DND-41 (cell line): ENCODE measurements at regions not wholly inside any gene's neighbourhood (a gene's known extent, or its start where the extent isn't known, plus 50 kb on each side); places are given as distances from the start of the nearest gene placed in this dataset.
A peak's percentile ranks its signal among the peaks of the same experiment; 100 is the strongest.

Source experiments
- ATAC-seq: fragments of 200-7000 bp; cut with Tn5 transposase; 3 replicates; pipeline ENCODE4 v1.9.1; 2021; ENCODE audit warnings: low read depth; ENCODE audit not compliant: insufficient read depth
- DNase-seq: peaks from one replicate; pipeline ENCODE4 v3.0.0-alpha.2; 2020
- H2AFZ ChIP-seq: 2 replicates; pipeline ENCODE4 v1.6.0; 2012; ENCODE audit warnings: low read depth, low read length
- H3K27ac ChIP-seq: 2 replicates; pipeline ENCODE4 v1.5.1; 2012; ENCODE audit warnings: low read length, inconsistent platforms
- H3K27me3 ChIP-seq: fragments of 200-600 bp; sonication (generic); 2 replicates; pipeline ENCODE4 v1.6.0; 2012; ENCODE audit warnings: low read length, mild to moderate bottlenecking, inconsistent platforms; ENCODE audit not compliant: insufficient read depth, poor library complexity
- H3K36me3 ChIP-seq: 2 replicates; pipeline ENCODE4 v1.5.1; 2012; ENCODE audit warnings: low read length, inconsistent platforms; ENCODE audit not compliant: insufficient read depth
- H3K4me1 ChIP-seq: 2 replicates; pipeline ENCODE4 v1.5.1; 2012; ENCODE audit warnings: mild to moderate bottlenecking, low read length; ENCODE audit not compliant: insufficient read depth
- H3K4me2 ChIP-seq: 2 replicates; pipeline ENCODE4 v1.6.0; 2012; ENCODE audit warnings: mild to moderate bottlenecking, moderate library complexity, low read length, inconsistent platforms; ENCODE audit not compliant: insufficient read depth
- H3K4me3 ChIP-seq, 2 experiments: fragments of 200-600 bp in 1 of 2; shearing (Covaris generic) in 1 of 2; 2 replicates each; pipeline ENCODE4 v1.5.1; 2012 to 2016; ENCODE audit warnings: inconsistent platforms in 2 of 2, low read length in 2 of 2, mild to moderate bottlenecking in 2 of 2, low read depth in 1 of 2, moderate library complexity in 1 of 2
- H3K79me2 ChIP-seq: 2 replicates; pipeline ENCODE4 v1.6.0; 2012; ENCODE audit warnings: low read length, inconsistent platforms; ENCODE audit not compliant: insufficient read depth
- H3K9ac ChIP-seq: 2 replicates; pipeline ENCODE4 v1.6.0; 2012; ENCODE audit warnings: low read depth, mild to moderate bottlenecking, inconsistent platforms, low read length, moderate library complexity
- H3K9me3 ChIP-seq: 2 replicates; pipeline ENCODE4 v1.5.1; 2012; ENCODE audit warnings: low read length, moderate library complexity, mild to moderate bottlenecking, inconsistent platforms; ENCODE audit not compliant: insufficient read depth, severe bottlenecking
- H4K20me1 ChIP-seq: 2 replicates; pipeline ENCODE4 v1.6.0; 2012; ENCODE audit warnings: low read length; ENCODE audit not compliant: insufficient read depth
- EZH2 ChIP-seq: IDR thresholded peaks from 3 replicates; pipeline ENCODE4 v1.6.1; 2012; ENCODE audit warnings: borderline replicate concordance, low read depth, mild to moderate bottlenecking, moderate library complexity, low read length, inconsistent platforms; ENCODE audit not compliant: severe bottlenecking
- TF ChIP-seq, protein P1 (sequence below): IDR thresholded peaks from 2 replicates; pipeline ENCODE4 v1.5.1; 2012; ENCODE audit warnings: borderline replicate concordance, low read length, moderate library complexity, mild to moderate bottlenecking; ENCODE audit not compliant: poor library complexity, severe bottlenecking; ENCODE audit errors: extremely low read depth

DNA sequence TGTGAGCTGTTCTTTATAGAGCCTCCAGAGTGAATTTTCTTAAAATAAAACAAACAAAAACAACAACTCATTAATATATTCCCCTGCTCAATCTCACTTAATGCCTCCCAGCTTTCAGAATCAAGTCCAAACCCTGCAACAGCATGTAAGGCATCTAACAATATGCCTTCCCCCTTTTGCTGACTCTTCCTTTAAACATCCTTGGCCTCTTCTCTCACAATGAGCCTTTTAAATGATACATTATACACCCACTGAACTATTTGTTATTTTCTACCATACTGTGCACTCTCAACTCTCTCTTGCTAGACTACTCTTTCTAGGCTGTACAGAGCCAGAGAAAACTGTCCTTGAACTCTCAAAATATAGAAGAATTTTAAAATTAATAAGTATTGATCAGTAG lies 115.2 kb upstream of the SNX7 start:
- H3K9ac ChIP-seq: no peak overlapping the region
- no peak for ATAC-seq

DNA sequence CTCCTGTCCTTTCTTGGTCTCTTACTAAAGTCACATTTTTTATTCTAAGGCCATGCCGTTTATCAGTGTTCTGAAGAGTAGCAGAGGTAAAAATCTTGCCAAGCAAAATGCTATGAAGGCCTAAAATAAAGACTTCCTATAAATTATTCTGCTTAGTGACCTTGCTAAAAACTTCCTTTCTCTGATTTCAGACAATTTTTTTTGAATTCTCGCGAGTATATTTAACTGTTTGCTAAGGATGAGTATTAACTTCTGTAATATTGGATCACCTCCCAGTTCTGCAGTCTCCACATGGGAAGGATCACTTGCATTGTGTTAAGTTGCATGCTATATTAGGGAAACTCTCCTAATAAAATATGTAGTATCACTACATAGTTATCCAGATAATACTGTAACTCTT lies 123.4 kb upstream of the SNX7 start:
- no peak overlapping the region for H3K4me3 ChIP-seq
- H3K4me2 ChIP-seq: no peak overlapping the region
- no peak overlapping the region for H3K9ac ChIP-seq
- no peak overlapping the region for H2AFZ ChIP-seq
- H3K36me3 ChIP-seq: no peaks in the 10 kb centered on the region
- H3K27me3 ChIP-seq: no peaks in the 10 kb centered on the region
- H3K79me2 ChIP-seq: no peaks in the 10 kb centered on the region
- peaks cover 4% of the 10 kb centered on the region for H3K9me3 ChIP-seq
- no peak for ATAC-seq
- DNase-seq: no peak
- no peaks in the 10 kb centered on the region for H4K20me1 ChIP-seq
- no peaks in the 10 kb centered on the region for H3K4me1 ChIP-seq
- TF ChIP-seq, protein P1, sequence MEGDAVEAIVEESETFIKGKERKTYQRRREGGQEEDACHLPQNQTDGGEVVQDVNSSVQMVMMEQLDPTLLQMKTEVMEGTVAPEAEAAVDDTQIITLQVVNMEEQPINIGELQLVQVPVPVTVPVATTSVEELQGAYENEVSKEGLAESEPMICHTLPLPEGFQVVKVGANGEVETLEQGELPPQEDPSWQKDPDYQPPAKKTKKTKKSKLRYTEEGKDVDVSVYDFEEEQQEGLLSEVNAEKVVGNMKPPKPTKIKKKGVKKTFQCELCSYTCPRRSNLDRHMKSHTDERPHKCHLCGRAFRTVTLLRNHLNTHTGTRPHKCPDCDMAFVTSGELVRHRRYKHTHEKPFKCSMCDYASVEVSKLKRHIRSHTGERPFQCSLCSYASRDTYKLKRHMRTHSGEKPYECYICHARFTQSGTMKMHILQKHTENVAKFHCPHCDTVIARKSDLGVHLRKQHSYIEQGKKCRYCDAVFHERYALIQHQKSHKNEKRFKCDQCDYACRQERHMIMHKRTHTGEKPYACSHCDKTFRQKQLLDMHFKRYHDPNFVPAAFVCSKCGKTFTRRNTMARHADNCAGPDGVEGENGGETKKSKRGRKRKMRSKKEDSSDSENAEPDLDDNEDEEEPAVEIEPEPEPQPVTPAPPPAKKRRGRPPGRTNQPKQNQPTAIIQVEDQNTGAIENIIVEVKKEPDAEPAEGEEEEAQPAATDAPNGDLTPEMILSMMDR: no peak
- TF ChIP-seq EZH2: no peak
- H3K27ac ChIP-seq: no peak overlapping the region

More for the DNA sequence above, 115.2 kb upstream of the SNX7 start:
- H2AFZ ChIP-seq: no peak overlapping the region
- peaks cover 4% of the 10 kb centered on the region for H3K9me3 ChIP-seq
- H3K27ac ChIP-seq: no peak overlapping the region
- no peak for DNase-seq
- H3K4me3 ChIP-seq: no peak overlapping the region
- no peaks in the 10 kb centered on the region for H3K36me3 ChIP-seq
- H4K20me1 ChIP-seq: no peaks in the 10 kb centered on the region
- H3K4me1 ChIP-seq: no peaks in the 10 kb centered on the region
- no peaks in the 10 kb centered on the region for H3K79me2 ChIP-seq
- H3K27me3 ChIP-seq: no peaks in the 10 kb centered on the region
- H3K4me2 ChIP-seq: no peak overlapping the region
- no peak for TF ChIP-seq EZH2

DNA sequence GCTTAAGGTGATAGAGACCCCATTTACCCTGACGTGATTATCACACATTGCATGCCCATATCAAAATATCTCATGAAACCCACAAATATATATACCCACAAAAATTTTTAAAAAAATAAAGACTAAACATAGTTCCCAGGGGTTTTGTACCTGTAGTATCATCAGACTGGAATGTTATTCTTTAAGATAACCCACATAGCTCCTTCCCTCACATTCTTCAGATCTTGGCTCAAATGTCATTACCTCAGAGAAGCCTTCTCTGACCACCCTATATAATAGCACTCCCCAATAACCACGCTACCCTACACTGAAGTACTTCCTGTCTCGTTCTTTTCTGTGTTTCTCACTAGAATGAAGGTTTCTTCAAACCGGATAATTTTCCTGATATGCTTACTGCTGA lies 138.3 kb upstream of the SNX7 start:
- Histone ChIP-seq H3K4me1 (no peaks in the 10 kb centered on the region), H2AFZ (no peak overlapping the region), H3K9me3 (peaks cover 9% of the 10 kb centered on the region), H3K79me2 (no peaks in the 10 kb centered on the region), H4K20me1 (no peaks in the 10 kb centered on the region), H3K4me3 (no peak overlapping the region), H3K27ac (no peak overlapping the region), H3K4me2 (no peak overlapping the region), H3K36me3 (no peaks in the 10 kb centered on the region), H3K27me3 (no peaks in the 10 kb centered on the region), H3K9ac (no peak overlapping the region)
- DNase-seq: no peak
- TF ChIP-seq, protein P1: no peak
- TF ChIP-seq EZH2: no peak
- ATAC-seq: no peak

DNA sequence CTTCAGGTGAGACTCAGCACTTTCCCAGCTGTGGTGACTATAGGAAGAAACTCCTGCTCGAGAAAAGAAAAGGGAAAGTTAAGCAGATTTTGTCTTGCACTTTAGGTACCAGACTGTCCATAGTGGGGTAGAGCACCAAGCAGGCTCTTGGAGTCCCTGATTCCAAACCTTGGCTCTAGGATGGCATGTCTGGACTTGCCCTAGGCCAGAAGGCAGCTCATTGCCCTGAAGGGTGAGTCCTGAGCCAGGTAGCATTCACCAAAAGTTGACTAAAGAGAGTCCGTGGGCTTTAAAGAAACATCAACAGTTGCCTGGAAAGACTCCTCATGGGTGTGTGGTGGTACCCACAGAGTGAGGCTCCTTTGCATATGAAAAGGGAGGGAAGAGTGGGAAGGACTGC lies 145.2 kb upstream of the SNX7 start:
- Histone ChIP-seq H3K4me1 (no peaks in the 10 kb centered on the region), H3K9ac (no peak overlapping the region), H3K27ac (no peak overlapping the region), H3K36me3 (no peaks in the 10 kb centered on the region), H3K27me3 (no peaks in the 10 kb centered on the region), H2AFZ (peak overlapping the region; percentile 22; the same call in 1 of the 2 replicates), H3K4me3 (no peak overlapping the region), H3K79me2 (no peaks in the 10 kb centered on the region), H3K9me3 (no peaks in the 10 kb centered on the region), H4K20me1 (no peaks in the 10 kb centered on the region), H3K4me2 (no peak overlapping the region)
- no peak for TF ChIP-seq EZH2
- TF ChIP-seq, protein P1: no peak
- DNase-seq (no peak), ATAC-seq (no peak)
